ENCODE measurements at regions not wholly inside any gene's neighbourhood (a gene's known extent, or its start where the extent isn't known, plus 50 kb on each side); places are given as distances from the start of the nearest gene placed in this dataset.
"Not testable (repeated sequence)": the region's sequence is repeated elsewhere in the genome, so short reads cannot be mapped to it uniquely, and the experiment has no call there.

DNA sequence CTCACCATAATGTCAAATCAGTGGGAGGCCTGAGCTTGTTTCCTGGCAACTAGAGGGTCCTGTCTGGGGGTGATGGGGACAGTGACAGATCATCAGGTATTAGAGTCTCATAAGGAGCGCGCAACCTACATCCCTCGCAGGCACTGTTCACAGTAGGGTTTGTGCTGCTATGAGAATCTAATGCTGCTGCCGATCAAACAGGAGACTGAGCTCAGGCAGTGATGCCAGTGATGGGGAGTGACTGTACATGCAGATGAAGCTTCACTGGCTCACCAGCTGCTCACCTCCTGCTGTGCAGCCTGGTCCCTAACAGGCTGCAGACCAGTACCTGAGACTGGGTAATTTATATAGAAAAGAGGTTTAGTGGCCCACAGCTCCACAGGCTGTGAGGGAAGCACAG, 147.3 kb downstream of the TTLL2 start:
- H3K4me3 Mint-ChIP-seq, result no peak overlapping the region
- H3K9me3 ChIP-seq (ENCODE audit: control insufficient read depth, low read length, poor library complexity, severe bottlenecking), result no peaks in the 10 kb centered on the region
- H3K4me1 Mint-ChIP-seq, result peaks cover 15% of the 10 kb centered on the region
- DNase-seq, result no peak
- no peak overlapping the region for H3K27ac Mint-ChIP-seq
- ATAC-seq, result no peak
- peaks cover 4% of the 10 kb centered on the region for H3K27me3 Mint-ChIP-seq
- H3K36me3 Mint-ChIP-seq (ENCODE audit: low read depth), result no peaks in the 10 kb centered on the region

GRCh38 chr6:167472880-167473279, 148.0 kb downstream of the TTLL2 start:
- H3K9me3 ChIP-seq (ENCODE audit: control insufficient read depth, low read length, poor library complexity, severe bottlenecking), result no peaks in the 10 kb centered on the region
- Mint-ChIP-seq H3K27ac (no peak overlapping the region), H3K4me1 (peaks cover 15% of the 10 kb centered on the region), H3K36me3 (ENCODE audit: low read depth) (no peaks in the 10 kb centered on the region), H3K27me3 (peaks cover 9% of the 10 kb centered on the region), H3K4me3 (no peak overlapping the region)
- DNase-seq, result no peak
- ATAC-seq, result no peak

DNA sequence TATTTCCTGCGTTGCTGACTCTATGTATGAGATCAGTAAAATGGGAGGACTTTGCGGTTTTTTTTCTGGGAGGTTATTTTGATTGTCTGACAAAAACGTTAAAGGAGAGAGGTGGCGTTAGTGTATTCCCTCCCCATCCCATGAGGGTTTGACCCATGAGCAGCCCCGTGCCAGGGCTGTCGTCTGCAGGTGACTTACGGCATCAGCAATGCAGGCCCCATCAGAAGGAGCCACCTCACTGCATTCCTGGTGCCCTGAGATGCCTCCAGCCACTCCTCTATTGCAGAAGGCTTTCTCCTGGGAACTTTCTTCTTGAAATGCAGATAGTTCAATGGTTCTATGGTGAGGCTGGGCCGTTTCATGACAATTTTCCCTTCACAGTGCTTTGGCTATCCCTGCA, 149.3 kb downstream of the TTLL2 start:
- H3K27me3 Mint-ChIP-seq, result peaks cover 11% of the 10 kb centered on the region
- H3K9me3 ChIP-seq (ENCODE audit: control insufficient read depth, low read length, poor library complexity, severe bottlenecking), result no peaks in the 10 kb centered on the region
- H3K4me1 Mint-ChIP-seq, result peaks cover 12% of the 10 kb centered on the region
- no peaks in the 10 kb centered on the region for H3K36me3 Mint-ChIP-seq (ENCODE audit: low read depth)
- ATAC-seq (no peak), DNase-seq (no peak)
- no peak overlapping the region for H3K4me3 Mint-ChIP-seq
- H3K27ac Mint-ChIP-seq, result no peak overlapping the region

DNA sequence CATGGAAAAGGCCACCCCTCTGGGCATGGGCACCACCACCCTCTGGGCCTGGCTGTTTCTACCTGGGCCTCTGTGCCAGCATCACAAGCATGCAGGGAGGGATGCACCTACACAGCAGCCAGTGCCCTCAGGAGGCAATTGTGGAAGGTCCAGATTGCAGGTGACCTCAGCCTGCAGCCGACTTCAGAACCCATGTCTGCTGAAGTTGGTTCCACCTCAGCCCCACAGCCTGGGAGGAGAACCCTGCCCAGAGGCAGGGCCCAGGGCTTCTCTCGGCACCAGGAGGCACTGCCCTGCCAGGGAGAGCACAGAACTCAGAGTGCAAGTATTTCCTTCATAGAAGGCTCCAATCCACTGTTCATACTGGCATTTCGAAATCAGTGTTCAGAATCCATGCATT, 149.8 kb downstream of the TTLL2 start:
- no peak overlapping the region for H3K4me3 Mint-ChIP-seq
- DNase-seq (no peak), ATAC-seq (no peak)
- H3K36me3 Mint-ChIP-seq (ENCODE audit: low read depth), result no peaks in the 10 kb centered on the region
- H3K27me3 Mint-ChIP-seq, result peaks cover 15% of the 10 kb centered on the region
- H3K9me3 ChIP-seq (ENCODE audit: control insufficient read depth, low read length, poor library complexity, severe bottlenecking), result no peaks in the 10 kb centered on the region
- no peak overlapping the region for H3K27ac Mint-ChIP-seq
- peaks cover 9% of the 10 kb centered on the region for H3K4me1 Mint-ChIP-seq

- no peaks in the 10 kb centered on the region for H3K36me3 Mint-ChIP-seq (ENCODE audit: low read depth)
- no peak overlapping the region for H3K4me3 Mint-ChIP-seq
- peaks cover 27% of the 10 kb centered on the region for H3K27me3 Mint-ChIP-seq
- DNase-seq, result no peak
- ATAC-seq, result no peak
- H3K27ac Mint-ChIP-seq, result no peak overlapping the region
- peaks cover 11% of the 10 kb centered on the region for H3K4me1 Mint-ChIP-seq
- no peaks in the 10 kb centered on the region for H3K9me3 ChIP-seq (ENCODE audit: control insufficient read depth, low read length, poor library complexity, severe bottlenecking)
Measured at GRCh38 chr6:167475947-167476346, 151.1 kb downstream of the TTLL2 start.

DNA sequence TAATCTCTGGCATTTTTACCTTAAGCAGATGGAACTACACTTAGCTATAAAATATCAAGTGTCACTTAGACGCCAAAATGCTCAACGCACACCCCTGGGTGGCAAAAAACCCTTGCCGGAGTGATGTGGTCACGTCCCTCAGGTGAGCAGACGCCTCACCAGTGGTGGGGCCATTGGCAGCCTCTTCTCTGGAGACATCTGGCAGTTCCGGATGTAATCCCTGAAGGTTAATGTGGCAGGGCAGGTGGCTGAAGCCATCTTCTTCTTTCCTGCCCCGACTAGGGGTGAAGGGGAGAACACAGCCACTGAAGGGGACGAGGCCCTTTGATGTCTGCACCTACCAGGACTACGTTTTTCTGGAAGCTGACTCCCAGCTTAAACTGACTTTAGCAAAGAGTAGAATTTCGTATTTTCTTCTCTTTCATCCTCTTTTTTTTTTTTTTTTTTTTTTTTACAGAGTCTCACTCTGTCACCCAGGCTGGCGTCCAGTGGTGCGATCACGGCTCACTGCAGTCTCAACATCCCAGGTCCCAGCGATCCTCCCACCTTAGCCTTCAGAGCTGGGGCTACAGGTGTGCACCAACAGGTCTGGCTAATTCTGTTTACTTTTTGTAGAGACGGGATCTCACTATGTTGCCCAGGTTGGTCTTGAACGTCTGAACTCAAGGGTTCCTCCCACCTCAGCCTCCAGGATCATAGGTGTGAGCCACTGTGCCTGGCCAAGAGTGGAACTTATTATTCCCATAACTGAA, 152.1 kb downstream of the TTLL2 start:
- Mint-ChIP-seq H3K27me3 (peaks cover 38% of the 10 kb centered on the region), H3K4me1 (peaks cover 8% of the 10 kb centered on the region), H3K36me3 (ENCODE audit: low read depth) (no peaks in the 10 kb centered on the region), H3K4me3 (no peak overlapping the region), H3K27ac (no peak overlapping the region)
- H3K9me3 ChIP-seq (ENCODE audit: control insufficient read depth, low read length, poor library complexity, severe bottlenecking), result no peaks in the 10 kb centered on the region
- ATAC-seq (no peak), DNase-seq (no peak)

DNA sequence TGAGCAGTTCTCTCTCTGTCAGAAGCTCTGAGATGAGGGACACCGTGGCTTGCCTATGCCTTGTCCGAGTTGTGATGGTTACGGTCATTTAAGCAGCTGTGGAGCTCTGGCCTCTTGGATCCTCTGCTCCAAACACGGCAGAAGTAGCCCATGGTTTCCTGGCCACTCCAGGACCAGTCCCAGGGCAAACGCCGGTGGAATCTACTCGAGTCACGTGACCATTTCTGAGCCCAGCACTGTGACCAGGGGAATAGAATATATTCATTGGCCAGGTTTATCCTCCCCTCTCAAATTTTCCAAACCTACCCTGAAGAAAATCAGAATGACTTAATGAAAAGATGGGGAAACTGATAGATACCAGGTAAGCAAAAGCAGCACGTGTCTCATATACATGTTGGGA, 152.8 kb downstream of the TTLL2 start:
- ATAC-seq (no peak), DNase-seq (no peak)
- Mint-ChIP-seq H3K4me1 (peaks cover 4% of the 10 kb centered on the region), H3K4me3 (no peak overlapping the region), H3K36me3 (ENCODE audit: low read depth) (no peaks in the 10 kb centered on the region), H3K27ac (peak overlapping the region; percentile 47), H3K27me3 (peaks cover 40% of the 10 kb centered on the region)
- H3K9me3 ChIP-seq (ENCODE audit: control insufficient read depth, low read length, poor library complexity, severe bottlenecking), result no peaks in the 10 kb centered on the region

DNA sequence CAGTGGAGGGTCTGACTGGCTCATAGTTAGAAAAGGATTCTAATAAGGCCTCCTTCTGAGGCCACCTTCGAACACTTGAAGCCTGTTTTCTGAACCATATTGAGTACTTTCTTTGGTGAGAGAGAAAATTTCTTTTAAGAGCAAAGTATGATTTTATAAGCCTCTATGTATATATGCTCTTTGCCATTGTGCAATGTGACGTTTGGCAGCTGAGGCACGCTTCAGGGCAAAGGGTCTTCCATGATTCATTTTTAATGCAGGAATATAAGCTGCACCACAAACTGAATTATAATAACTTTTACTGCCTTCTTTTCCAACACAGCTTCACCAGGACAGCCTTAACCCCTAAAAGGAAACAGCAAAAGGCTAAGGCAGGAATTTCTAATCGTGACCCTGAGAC, 154.4 kb downstream of the TTLL2 start:
- no peak for DNase-seq
- ATAC-seq, result no peak
- Mint-ChIP-seq H3K4me3 (no peak overlapping the region), H3K27me3 (peaks cover 51% of the 10 kb centered on the region), H3K36me3 (ENCODE audit: low read depth) (no peaks in the 10 kb centered on the region), H3K4me1 (peaks cover 2% of the 10 kb centered on the region), H3K27ac (no peak overlapping the region)
- no peaks in the 10 kb centered on the region for H3K9me3 ChIP-seq (ENCODE audit: control insufficient read depth, low read length, poor library complexity, severe bottlenecking)

DNA sequence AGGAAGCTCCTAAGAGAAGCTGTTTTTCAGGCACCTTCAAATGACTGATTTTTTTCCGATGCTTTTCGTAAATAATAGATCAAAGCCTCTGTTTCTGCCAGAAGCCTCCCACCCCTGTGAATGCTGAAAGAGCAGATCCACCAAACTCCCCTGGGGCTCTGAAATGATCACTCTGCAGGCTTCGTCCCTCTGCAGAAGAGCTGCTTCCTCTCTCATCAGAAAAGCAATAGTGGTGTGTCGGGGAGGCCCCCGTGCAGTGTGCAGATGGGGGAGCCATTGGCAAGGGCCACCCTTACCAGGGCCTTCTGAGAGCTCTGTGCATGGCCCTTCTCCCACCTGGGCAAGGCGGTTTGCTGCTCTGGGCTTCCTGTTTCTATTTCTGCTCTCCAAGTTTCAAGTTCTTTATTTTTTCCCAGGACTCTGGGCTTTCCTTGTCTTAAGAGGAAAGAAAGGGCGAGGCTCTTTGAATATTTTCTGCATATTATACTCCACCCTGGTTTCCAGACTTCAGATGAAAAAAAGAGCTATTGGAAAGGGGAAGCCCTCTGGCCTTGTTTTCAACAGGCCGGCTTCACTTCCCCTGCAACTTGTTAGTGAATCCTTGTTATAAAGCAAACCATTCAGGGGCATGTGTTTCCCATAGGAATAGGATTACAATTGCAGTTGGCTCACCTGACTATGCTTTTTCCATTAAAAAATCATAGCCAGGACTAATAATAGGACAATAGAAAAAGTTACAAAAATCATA, 155.2 kb downstream of the TTLL2 start:
- Mint-ChIP-seq H3K4me3 (no peak overlapping the region), H3K4me1 (peaks cover 2% of the 10 kb centered on the region), H3K27ac (no peak overlapping the region), H3K27me3 (peaks cover 51% of the 10 kb centered on the region), H3K36me3 (ENCODE audit: low read depth) (no peaks in the 10 kb centered on the region)
- DNase-seq, result no peak
- no peak for ATAC-seq
- no peaks in the 10 kb centered on the region for H3K9me3 ChIP-seq (ENCODE audit: control insufficient read depth, low read length, poor library complexity, severe bottlenecking)

DNA sequence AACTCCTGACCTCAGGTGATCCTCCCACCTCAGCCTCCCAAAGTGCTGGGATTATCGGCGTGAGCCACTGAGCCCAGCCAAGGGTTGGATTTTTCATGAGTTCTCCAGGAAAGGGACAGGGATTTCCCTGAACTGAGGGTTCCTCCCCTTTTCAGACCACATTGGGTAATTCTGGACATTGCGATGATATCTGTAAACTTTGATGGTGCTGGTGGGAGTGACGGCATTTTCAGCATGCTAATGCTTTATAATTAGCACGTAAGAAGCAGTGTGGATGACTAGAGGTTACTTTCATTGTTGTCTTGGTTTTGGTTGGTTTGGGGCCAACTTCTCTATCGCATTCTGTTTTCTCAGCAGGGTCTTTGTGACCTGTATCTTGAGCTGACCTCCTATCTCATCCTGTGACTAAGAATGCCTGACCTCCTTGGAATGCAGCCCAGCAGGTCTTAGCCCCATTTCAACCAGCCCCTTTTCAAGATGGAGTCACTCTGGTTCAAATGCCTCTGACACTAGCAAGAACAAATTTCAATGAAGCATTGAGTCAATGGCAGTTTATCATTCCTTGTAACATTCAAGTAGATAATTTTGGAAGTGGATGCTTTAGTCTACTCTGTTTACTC, 156.5 kb downstream of the TTLL2 start:
- H3K4me1 Mint-ChIP-seq, result peaks cover 7% of the 10 kb centered on the region
- DNase-seq, result no peak
- H3K36me3 Mint-ChIP-seq (ENCODE audit: low read depth), result no peaks in the 10 kb centered on the region
- no peak overlapping the region for H3K27ac Mint-ChIP-seq
- no peaks in the 10 kb centered on the region for H3K9me3 ChIP-seq (ENCODE audit: control insufficient read depth, low read length, poor library complexity, severe bottlenecking)
- ATAC-seq, result no peak
- H3K27me3 Mint-ChIP-seq, result peaks cover 65% of the 10 kb centered on the region
- no peak overlapping the region for H3K4me3 Mint-ChIP-seq

DNA sequence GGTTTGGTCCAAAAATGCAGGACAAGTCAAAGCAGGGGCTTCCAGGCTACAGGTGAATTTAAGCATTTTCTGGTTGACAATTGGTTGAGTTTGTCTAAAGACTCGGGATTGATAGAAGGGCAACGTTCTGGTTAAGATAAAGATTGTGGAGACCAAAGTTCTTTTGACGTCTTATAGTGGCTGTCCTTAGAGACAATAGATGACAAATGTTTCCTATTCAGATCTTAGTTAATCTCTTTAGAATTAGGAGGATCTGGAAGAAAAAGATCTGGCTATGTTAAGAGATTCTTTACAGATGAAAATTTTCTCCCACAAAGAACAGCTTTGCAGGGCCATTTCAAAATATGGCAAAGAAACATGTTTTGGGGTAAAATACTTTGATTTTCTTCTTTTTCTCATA, 157.9 kb downstream of the TTLL2 start:
- DNase-seq, result not testable (repeated sequence)

DNA sequence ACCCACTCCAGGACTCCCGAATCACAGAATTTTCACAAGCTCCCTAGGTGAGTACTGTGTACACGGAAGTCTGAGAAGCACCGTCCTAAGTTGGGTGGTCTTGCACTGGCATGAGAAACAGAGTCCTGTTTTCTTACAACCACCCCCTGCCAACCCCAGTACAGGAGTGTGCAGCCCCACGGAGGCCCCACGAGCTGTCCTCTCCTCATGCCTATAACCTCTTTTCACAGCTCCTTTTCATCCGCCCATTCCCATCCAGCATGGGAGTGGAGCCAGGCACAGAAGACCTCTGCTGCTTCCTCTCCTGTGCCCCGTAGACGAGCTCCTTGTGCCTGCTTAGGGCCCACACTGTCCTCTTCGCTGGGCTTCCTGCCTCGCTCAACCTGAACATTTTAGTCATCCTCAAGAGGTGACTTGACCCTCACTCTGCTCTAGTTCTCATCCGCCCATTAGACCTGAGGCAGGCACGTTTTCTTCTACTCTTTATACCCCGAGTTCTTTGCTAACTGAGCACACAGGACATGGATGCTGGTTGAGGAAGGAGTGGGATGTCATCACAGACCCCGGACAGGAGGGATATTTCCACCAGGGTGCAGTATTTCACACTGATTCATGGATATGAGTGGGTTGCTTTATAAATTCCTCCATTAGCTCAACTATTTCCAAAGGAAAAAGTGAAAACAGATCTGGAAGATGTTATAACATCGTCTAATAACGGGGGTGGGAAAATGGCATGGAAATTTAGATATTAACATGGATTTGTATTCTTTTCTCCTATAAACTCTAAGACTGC, 160.5 kb downstream of the TTLL2 start:
- peaks cover 13% of the 10 kb centered on the region for H3K4me1 Mint-ChIP-seq
- H3K4me3 Mint-ChIP-seq, result no peak overlapping the region
- DNase-seq, result no peak
- no peak for ATAC-seq
- no peaks in the 10 kb centered on the region for H3K9me3 ChIP-seq (ENCODE audit: control insufficient read depth, low read length, poor library complexity, severe bottlenecking)
- H3K36me3 Mint-ChIP-seq (ENCODE audit: low read depth), result peaks cover 5% of the 10 kb centered on the region
- no peak overlapping the region for H3K27ac Mint-ChIP-seq
- H3K27me3 Mint-ChIP-seq, result peaks cover 70% of the 10 kb centered on the region

More for the DNA sequence above, 157.9 kb downstream of the TTLL2 start:
- H3K36me3 Mint-ChIP-seq (ENCODE audit: low read depth); H3K27ac Mint-ChIP-seq; H3K4me3 Mint-ChIP-seq; ATAC-seq; H3K9me3 ChIP-seq (ENCODE audit: control insufficient read depth, low read length, poor library complexity, severe bottlenecking); H3K4me1 Mint-ChIP-seq: not testable (repeated sequence)
- peaks cover 75% of the 10 kb centered on the region for H3K27me3 Mint-ChIP-seq
